NCI-H82 (cell line): ENCODE measurements at regions not wholly inside any gene's neighbourhood (a gene's known extent, or its start where the extent isn't known, plus 50 kb on each side); places are given as distances from the start of the nearest gene placed in this dataset.

ENCODE experiments used
- DNase-seq: peaks from one replicate; lab custom pipeline; 2025; lab: John Stamatoyannopoulos, UW

DNA sequence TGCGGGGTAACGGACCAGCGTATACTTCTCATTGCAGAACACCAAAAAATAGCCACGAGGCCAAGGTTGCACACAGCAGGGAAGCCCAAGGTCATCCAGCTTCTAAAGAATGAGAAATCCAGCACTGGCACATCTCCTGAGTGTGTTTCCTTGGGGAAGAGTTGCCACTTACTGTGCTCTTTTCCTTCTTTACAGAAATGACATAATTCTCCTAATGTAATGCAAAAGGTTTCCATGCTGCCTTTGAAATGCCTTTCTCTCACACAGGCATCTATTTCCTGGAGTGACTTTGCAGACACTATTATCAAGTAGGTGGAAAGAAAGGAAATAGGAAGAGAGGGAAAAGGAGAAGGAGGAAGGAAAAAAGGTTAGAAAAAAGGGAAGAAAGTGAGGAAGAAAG lies 862.1 kb upstream of the CELF4 start:
- no peak for DNase-seq

DNA sequence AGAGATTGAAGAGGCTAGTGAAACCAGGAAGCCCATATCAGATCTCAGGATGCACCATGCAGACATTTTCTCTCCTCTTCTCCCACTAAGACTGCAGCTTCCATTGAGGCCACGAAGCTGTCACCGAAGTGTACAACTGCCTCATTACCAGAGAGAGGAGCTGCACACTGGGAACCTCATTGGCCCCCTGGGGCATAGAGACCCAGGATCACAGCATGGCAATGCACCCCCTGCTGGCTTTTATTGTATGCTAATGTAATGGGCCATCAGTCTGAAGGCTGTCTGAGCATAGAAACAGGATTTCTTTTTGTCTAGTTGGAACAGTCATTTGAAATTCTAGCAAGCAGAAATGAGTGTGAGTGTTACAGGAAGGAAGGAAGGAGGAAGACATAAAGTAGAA lies 861.6 kb upstream of the CELF4 start:
- DNase-seq, result peak; percentile 82

DNA sequence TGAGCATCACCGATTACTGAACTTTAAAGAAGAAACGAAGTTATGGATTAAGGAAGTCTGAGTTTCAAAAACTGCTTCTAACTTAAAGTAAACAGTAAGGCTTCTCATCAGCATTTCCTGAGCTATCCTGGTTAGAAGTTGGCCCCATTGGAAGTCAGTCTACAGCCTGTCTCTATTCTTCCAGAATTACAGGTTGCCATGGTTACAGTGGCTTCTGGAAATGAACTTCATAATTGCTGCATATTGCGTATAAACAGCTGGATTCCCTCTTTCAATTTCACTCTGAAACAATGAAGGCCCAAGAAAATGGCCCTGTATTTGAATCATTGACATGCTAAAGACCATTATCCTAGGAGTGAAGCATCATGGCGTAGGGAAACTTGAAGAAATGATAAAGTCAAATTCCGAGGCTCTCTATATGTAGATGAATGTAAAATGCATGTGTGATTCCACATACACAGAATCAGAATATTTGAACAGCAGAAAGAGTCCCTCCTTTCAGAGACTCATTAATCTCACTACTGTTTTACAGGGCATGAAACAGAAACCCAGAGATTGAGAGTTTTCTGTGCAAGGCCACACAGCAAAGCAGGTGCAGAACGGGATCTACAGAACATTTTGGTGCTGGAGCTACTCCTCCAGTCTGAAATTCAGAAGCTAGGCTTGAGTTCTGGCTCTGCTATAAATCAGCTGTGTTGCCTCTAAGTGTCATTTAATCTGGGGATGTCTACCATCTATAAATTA lies 856.4 kb upstream of the CELF4 start:
- no peak for DNase-seq

DNA sequence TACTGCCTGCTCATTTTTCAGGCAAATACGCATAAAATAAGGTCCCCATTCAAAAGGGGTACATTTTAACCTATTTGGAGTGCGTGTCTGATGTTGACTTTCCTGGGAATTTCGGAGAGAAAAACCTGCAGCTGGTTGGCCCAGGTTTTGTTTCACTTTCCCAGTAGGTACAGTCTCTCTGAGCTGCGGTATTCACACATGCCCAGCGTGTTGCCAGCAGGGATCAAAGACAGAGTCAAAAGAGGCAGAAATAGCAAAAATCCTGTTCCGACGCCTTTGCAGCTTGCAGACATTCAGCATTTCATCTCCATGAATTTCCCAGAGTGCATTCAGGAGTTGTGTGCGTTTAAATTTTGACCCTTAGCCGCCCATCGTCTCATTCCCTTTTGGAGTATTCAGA lies 855.4 kb upstream of the CELF4 start:
- no peak for DNase-seq

DNA sequence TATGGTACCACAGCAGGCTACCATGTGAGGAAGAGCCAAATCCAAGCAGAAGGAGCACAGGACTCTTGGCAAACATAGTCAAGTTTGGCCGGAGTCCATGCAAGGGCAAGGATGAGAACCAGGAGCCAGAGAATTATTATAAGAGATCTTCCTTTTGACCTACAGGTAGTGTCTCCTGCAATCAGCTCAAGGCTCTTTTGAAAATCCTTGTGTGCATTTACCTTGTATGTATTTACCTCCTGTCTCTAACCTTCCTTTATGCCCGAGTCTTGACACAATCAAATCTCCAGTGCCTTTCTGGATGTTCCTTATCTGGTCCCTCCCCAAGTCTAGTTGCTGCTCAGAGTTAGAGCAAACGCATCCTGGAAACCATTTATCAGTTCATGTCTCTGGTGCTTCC lies 855.0 kb upstream of the CELF4 start:
- DNase-seq, result no peak

DNA sequence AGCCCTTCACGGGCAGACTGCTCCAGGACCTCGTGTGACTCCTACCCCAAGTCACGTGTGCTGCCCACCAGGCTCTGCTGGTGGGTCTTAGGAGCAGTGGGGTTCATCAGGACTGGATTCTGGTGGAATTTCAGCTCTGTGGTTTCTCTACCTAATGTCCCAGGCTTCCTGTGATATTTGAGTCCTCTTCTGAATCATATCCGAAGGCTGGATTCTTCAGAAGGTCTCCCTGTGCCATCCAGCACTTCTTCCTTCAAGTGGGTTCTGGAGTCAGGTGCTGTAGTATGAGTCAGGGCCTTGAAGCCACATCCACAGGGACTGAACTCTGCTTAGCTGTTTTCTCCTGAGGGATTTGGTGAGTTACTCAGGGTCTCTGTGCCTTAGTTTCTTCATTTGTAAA lies 850.2 kb upstream of the CELF4 start:
- no peak for DNase-seq

DNA sequence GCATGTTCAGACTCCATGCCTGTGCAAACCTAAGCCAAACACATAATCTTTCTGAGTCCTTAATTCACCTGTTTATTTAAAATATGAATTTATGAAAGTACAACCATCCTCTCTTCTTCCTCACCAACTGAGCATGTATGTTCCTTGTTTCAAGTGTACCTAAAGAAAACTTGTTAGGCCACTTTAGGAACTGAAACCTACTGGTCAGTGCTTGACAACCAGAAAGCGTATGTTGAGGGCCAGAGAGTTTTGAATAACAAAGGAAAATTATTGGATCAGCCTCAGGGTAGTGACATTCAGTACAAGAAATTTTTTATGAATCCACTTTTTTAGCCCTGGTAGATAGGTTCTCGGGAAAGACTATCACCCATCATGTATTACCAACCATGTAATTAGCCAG lies 847.6 kb upstream of the CELF4 start:
- DNase-seq, result no peak

DNA sequence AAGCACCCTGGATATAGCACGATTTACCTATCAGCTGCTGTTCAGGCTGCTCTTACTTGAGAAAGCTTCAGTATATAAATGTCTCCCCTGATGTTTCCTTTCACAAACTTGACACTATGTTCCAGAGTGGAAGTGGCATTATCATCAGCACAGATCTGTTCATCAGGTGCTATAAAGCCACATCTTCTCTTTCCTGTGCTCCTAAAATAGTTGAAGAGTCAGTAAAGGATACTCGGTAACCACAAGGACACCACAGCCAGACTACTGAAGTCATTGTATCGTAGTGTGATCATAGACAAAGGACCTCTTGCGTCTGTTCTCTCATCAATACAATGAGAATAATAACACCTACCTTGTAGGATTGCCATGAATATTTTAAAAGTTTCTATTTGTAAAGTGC lies 841.0 kb upstream of the CELF4 start:
- DNase-seq, result no peak

DNA sequence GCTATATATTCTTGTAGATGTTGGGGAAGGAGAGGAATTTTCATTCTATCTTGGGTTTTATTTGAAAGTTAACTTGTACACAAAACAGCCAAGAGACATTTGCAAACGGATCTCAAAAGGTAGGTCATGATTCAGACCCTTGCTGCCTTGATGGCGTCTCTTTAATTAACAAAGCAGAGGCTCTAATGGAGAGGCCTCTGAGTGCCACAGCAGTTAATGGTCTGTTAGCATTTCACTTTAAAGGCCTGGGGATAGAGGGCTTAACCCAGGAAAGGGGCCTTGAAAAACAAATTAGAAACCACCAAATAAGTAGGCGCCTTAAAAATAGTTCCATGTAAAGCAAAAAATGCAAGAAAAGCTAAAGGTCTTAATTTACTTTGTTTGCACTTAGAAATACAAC lies 836.9 kb upstream of the CELF4 start:
- no peak for DNase-seq

DNA sequence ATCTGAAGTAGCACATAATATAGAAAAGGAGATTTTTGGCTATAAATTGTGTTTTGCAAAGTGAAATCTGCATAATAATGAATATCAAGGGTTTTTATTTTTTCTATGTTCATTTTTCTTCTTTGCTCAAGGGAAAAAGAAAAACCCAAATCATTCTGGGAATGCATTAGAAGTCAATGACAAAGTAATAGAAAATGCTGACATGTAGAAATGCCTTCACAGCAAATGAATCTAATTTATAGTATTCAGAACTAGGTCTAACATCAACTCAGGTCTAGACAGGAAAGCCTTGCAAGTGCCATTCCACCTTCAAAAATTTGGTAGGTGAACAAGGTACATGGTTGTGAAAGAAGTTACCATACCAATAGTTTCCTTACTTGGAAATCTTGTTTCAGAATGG lies 831.5 kb upstream of the CELF4 start:
- no peak for DNase-seq

DNA sequence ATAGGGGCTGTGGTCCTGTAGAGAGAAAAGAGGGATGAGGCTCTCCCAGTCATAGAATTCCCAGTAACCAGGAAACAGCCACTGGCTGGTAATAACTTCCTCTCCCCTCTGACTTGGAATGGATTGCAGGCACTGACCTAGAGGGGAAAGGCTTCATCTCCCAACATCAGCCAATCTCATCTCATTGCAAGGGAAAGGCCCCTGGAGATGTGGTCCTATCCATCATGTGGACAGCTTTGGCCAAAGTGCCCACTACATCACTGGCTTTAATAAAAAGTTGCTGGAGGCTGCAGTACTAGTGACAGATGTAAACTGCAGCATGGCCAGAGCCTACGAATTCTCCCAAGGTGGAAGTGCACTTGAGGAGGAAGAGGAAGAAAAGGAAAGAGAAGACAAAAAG lies 820.5 kb upstream of the CELF4 start:
- DNase-seq, result no peak

DNA sequence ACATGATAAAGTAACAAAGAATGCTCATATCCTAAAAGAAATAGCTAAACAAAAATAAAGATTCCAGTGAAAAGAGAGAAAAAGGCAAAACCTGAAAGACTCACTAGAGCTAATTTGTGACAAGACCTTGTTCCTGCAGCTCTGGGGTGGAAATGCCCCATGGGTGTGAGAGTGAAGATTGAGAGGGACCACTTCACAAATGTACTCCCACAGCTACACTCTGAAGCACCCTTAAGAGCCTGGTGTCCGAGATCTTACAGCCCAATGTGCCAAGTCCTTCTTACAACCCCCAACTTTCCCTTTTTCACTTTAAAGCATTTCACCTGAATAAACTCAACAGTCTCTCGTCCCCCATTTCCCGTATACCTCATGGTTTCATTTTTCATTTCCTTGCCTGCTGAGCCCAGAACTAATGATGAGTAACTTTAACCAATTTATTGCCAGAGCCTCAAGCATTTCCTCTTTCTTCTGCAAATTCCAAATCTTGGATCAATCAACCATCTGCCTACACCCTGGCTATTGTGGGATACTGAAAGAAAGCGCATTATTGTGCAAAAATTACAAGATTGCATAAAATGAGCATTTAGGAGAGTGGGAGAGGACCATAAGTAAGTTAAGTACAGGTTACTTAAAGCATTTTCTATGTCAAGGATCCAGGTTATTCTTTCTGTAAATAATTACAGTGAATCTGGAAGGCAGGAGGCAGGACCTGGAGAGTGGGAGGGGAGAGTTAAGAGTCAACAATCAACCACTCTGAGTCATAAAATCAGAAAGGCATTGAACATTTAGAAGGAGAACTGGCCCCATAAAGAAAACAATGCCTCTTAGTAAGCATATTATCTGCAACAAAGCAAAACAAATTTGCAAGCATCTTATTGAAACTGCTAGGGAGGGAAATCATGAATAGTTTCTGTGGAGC lies 804.4 kb upstream of the CELF4 start:
- DNase-seq, result no peak

DNA sequence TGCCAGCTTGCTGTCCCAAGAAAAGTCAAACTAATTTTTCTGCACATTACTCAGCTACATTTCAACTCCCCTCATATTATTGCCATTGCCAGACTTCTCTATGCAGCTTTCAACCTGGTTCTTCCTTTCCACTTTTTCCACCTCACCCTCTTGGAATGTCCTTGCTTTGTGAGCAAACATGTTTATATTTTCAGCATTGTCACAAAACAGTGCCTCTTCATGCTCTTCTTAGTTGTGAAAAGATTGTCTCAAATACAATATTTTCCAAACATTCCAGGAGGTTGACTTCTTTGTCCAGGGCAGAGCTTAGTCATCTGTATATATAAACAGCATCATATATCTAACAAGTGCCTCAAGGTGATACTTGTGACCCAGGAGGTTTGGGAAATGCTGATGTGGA lies 803.3 kb upstream of the CELF4 start:
- no peak for DNase-seq

DNA sequence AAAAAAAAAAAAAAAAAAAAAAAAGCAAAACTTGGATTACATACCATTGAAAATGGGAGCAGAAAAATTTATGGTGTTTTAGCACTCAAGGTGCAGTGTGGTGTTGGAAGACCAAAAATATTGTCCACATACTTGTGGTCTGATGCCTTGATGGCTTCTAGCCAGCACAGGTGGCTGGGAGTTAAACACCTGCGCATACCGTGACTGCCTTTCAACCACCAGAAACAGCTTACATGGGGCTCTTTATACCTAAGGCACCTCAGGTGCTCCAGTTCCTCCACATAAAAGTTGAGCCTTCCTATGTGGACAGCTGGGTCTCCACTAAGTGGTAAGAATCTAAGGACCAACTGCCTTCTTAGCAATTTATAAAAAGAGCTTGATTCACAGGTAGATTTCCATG lies 802.6 kb upstream of the CELF4 start:
- DNase-seq, result no peak

DNA sequence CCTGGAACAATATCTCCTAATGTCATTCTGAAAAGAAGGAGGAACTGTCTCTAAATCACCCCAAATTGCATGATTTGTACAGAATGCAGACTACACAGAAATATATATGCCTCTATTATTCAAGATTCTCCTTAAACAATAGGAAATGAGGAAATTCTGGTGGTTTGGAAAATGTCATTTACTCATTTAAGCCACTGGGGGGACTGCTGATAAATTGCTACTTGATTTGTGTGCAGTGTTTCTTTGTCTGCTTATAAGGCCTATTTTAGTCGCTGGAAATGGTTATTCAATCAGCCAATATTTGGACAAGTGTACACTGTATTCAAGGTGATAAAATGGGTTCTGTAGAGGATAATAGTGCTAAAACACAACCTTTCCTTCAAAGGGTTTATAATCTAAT lies 801.9 kb upstream of the CELF4 start:
- DNase-seq, result no peak

DNA sequence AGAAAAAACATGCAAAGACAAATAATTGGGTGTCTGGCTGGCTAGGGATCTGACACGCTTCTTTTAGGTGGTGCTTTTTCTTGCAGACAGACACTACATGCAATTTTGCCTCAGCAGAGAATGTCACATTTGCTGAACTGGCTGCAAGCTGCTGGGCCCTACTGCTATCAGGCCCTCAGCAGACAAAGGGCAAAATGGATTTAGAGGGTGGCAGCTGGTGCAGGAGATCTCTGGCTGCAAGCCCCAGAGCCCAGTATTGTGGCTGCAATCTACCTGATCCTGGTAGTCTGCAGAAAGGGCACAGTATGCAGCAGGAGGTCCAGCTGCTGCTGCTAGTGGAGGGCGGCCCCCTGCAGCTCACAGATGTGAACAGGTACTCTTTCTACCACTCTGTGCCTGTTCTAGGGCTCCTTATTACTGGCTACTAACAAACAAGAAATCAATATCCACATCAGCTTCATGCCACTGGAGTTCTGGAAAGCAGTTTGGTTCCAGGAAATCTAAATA lies 796.7 kb upstream of the CELF4 start:
- peak; percentile 83 for DNase-seq

DNA sequence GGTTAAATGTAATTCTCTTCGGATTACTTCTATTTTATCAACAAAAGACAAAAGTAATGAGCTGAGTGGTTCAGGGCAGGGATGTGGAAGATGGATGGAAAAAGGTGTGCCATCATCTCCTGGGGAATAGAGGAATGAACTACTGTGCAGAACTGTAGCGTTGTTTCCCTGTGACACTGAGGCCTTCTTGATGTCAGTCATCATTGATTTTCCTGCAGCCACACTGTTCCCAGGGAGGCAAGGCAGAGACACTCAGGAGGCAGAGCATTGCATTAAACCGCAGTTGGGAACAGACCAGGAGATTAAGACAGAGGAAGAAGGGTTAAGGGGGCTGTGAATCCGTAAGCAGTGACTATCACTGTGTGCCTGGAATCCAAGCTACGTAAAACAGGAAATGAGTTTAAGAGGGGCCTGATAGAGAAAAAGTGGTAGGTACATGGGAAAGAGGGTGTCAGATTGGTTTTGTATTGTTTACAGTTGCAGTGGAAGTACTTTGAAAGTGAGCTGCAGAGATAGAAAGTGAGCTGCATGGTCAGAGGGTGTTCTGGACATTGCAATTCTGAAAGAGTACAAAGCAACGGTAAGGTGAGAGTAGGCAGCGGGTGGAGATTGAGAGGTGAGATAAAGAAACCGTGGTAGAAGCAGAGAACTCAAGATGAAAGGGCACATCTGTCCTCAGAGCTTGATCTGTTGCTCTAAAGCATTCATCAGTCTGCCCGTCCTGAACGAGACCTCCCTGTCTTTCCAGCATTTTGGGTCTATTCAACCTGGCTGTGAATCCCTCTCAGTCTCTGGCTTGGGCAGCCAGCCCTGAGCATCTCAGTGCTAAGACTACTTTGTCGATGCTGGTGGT lies 793.4 kb upstream of the CELF4 start:
- DNase-seq, result no peak

DNA sequence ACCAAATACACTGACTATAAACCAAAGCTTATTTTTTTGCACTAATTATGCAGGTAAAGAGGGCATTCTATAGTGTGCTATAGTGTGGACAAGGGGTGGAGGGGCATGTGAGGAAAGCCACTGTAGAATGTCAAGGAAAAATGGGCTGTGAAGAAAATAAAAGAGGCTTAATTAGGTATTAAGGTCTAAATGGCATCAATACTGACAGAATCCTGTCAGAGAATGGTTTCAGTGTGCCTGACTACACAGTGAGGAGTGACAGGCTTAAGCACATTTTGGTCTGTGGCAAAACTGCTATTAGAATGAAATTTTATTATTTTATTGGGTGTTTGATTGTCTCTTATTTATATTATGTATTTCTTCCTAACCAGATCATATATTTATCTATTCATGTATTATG lies 787.6 kb upstream of the CELF4 start:
- DNase-seq, result peak; percentile 7

DNA sequence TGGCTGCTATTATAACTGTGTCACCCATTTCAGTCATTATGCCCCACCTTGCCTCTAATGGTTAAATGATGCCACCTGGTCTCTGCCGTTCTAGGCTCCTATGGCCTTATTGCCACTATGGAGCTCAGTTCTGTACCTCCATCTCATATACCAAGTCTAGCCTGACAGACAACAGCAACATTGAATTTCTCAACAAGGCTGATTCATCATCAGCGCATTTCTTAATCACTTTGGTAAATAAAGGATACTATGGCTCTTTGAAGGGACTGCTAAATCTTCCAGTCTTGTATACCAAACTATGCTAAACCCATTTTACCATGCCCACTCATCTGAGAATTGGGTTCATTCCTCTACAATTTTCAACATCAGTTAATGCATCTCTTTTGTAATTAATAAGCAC lies 784.5 kb upstream of the CELF4 start:
- no peak for DNase-seq

DNA sequence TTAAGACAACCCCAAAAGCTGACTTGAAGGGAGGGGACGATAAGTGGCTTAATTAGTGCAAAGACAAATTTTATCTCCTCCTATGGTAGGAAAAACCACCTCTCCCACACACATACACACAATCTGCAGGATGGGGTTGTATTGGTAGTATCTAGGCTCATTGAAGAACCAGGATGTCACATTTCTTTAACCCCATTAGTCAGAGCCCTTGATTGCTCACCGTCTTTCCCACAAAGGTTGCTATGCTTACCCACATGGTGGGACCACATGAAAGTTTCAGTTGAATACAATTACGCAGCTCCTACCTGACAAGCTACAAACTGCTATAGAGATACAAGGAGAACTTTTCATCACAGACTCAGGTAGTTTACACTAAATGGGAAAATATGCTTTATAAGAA lies 765.0 kb upstream of the CELF4 start:
- DNase-seq, result no peak

DNA sequence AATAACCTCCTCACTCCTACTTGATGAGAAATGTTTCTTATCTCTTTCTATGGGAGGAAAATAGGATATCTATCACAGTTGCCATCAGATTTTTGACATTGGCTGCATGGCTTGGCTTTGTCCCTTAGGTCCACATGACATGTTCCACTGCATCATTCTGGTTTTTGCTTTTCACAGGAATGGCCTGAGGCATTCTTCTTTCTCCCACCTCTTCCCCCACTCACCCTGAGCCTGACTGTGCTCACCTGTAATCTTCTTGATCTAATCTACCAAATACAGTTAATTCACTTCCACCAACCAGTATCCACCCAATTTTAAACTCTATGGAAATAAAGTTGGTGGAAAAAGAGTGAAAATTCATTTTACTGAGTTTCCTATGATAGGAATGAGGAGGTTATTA lies 763.5 kb upstream of the CELF4 start:
- DNase-seq, result no peak

DNA sequence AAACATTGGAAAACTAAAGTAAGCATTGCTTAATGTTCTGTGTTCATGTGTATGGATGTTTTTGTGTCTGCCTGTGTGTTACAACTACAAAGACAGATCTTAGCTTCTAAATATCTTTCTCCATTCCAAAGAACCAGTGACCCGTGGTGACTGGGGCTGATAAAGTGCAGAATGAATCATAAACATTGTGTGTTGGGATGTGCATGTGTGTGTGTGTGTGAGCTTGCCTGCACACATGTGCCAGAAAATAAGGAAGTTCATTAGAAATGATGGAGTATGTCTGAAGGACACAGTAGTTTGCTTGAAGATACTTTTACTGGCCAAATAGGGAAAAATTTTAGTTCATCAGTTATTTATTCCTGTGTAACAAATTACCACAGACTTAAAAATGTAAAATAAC lies 756.6 kb upstream of the CELF4 start:
- no peak for DNase-seq
